H9 (cell line): ENCODE measurements at regions not wholly inside any gene's neighbourhood (a gene's known extent, or its start where the extent isn't known, plus 50 kb on each side); places are given as distances from the start of the nearest gene placed in this dataset.

Experiments
- DNase-seq: peaks from one replicate; pipeline ENCODE4 v3.0.0-alpha.2; 2017
- H2AFZ ChIP-seq: one replicate; pipeline ENCODE4 v1.6.1; 2013; ENCODE audit warnings: mild to moderate bottlenecking, low read length, control low read depth, moderate library complexity
- H2AK5ac ChIP-seq: 2 replicates; pipeline ENCODE4 v1.6.1; 2013; ENCODE audit warnings: low read length, control low read depth, mixed read lengths; ENCODE audit not compliant: insufficient read length
- H2BK120ac ChIP-seq: one replicate; pipeline ENCODE4 v1.6.1; 2013; ENCODE audit warnings: low read depth, mild to moderate bottlenecking, low read length, control low read depth, inconsistent platforms; ENCODE audit not compliant: poor library complexity, severe bottlenecking
- H2BK12ac ChIP-seq: 2 replicates; pipeline ENCODE4 v1.6.1; 2013; ENCODE audit warnings: low read length, control low read depth, mixed read lengths, low read depth; ENCODE audit not compliant: insufficient read length
- H2BK15ac ChIP-seq: 2 replicates; pipeline ENCODE4 v1.6.1; 2013; ENCODE audit warnings: low read depth, low read length, control low read depth
- H2BK20ac ChIP-seq: one replicate; pipeline ENCODE4 v1.6.1; 2013; ENCODE audit warnings: low read depth, mild to moderate bottlenecking, low read length, control low read depth, inconsistent platforms; ENCODE audit not compliant: poor library complexity, severe bottlenecking
- H2BK5ac ChIP-seq: 2 replicates; pipeline ENCODE4 v1.6.1; 2013; ENCODE audit warnings: low read length, control low read depth, mixed read lengths; ENCODE audit not compliant: insufficient read length
- H3K14ac ChIP-seq: 2 replicates; pipeline ENCODE4 v1.6.1; 2013; ENCODE audit warnings: low read length, control low read depth; ENCODE audit not compliant: insufficient read depth
- H3K18ac ChIP-seq: 2 replicates; pipeline ENCODE4 v1.6.1; 2013; ENCODE audit warnings: low read depth, mild to moderate bottlenecking, mixed read lengths, low read length, control low read depth; ENCODE audit not compliant: insufficient read length
- H3K23ac ChIP-seq: 2 replicates; pipeline ENCODE4 v1.6.1; 2013; ENCODE audit warnings: low read length, control low read depth, mixed read lengths, low read depth; ENCODE audit not compliant: insufficient read length
- H3K23me2 ChIP-seq: 2 replicates; pipeline ENCODE4 v1.6.1; 2013; ENCODE audit warnings: low read depth, mild to moderate bottlenecking, mixed read lengths, low read length, control low read depth; ENCODE audit not compliant: insufficient read length, poor library complexity, severe bottlenecking
- H3K27ac ChIP-seq: 2 replicates; pipeline ENCODE4 v1.5.1; 2013; ENCODE audit warnings: low read length, control low read depth, mixed read lengths, low read depth; ENCODE audit not compliant: insufficient read length
- H3K27me3 ChIP-seq: 2 replicates; pipeline ENCODE4 v1.6.1; 2013; ENCODE audit warnings: low read length, control low read depth, inconsistent platforms; ENCODE audit not compliant: insufficient read depth
- H3K4ac ChIP-seq: 2 replicates; pipeline ENCODE4 v1.6.1; 2013; ENCODE audit warnings: low read depth, mild to moderate bottlenecking, control low read depth, inconsistent platforms, low read length, moderate library complexity
- H3K4me1 ChIP-seq: 2 replicates; pipeline ENCODE4 v1.6.1; 2013; ENCODE audit warnings: low read length, control low read depth, inconsistent platforms; ENCODE audit not compliant: insufficient read depth
- H3K4me2 ChIP-seq: 2 replicates; pipeline ENCODE4 v1.6.1; 2013; ENCODE audit warnings: low read length, control low read depth, mixed read lengths; ENCODE audit not compliant: insufficient read length, insufficient read depth
- H3K56ac ChIP-seq: 2 replicates; pipeline ENCODE4 v1.6.1; 2013; ENCODE audit warnings: low read depth, mild to moderate bottlenecking, mixed read lengths, low read length, control low read depth; ENCODE audit not compliant: insufficient read length
- H3K79me1 ChIP-seq: 2 replicates; pipeline ENCODE4 v1.6.1; 2013; ENCODE audit warnings: low read depth, mild to moderate bottlenecking, moderate library complexity, low read length, control low read depth, inconsistent platforms; ENCODE audit not compliant: insufficient read depth, poor library complexity, severe bottlenecking
- H3K79me2 ChIP-seq: 2 replicates; pipeline ENCODE4 v1.6.1; 2013; ENCODE audit warnings: low read length, control low read depth, inconsistent platforms; ENCODE audit not compliant: insufficient read depth
- H3K9ac ChIP-seq: 2 replicates; pipeline ENCODE4 v1.6.1; 2013; ENCODE audit warnings: low read length, control low read depth, mixed read lengths; ENCODE audit not compliant: insufficient read length; ENCODE audit errors: extremely low read depth
- H3K9me3 ChIP-seq: one replicate; pipeline ENCODE4 v1.6.1; 2013; ENCODE audit warnings: low read depth, low read length, inconsistent platforms; ENCODE audit not compliant: control insufficient read depth
- H3T11ph ChIP-seq: one replicate; pipeline ENCODE4 v1.6.1; 2013; ENCODE audit warnings: mild to moderate bottlenecking, low read length, control low read depth, inconsistent platforms
- H4K20me1 ChIP-seq: one replicate; pipeline ENCODE4 v1.6.1; 2013; ENCODE audit not compliant: control insufficient read depth, insufficient read length, insufficient read depth
- H4K5ac ChIP-seq: 2 replicates; pipeline ENCODE4 v1.6.1; 2013; ENCODE audit warnings: low read depth, mild to moderate bottlenecking, mixed read lengths, low read length, control low read depth; ENCODE audit not compliant: insufficient read length
- H4K8ac ChIP-seq: replicated peaks from 2 replicates; pipeline ENCODE4 v1.6.1; 2013; ENCODE audit warnings: low read length, control low read depth, mixed read lengths, low read depth; ENCODE audit not compliant: insufficient read length
- H4K91ac ChIP-seq: 2 replicates; pipeline ENCODE4 v1.6.1; 2013; ENCODE audit warnings: low read depth, mild to moderate bottlenecking, moderate library complexity, mixed read lengths, low read length, control low read depth; ENCODE audit not compliant: insufficient read length
- H3K27ac Mint-ChIP-seq, 3 experiments: 2 replicates in 2 of 3; 3 replicates in 1 of 3; pipeline ENCODE4 v1.8.0; 2020 to 2021; ENCODE audit warnings: mixed read lengths in 3 of 3, mild to moderate bottlenecking in 1 of 3, moderate library complexity in 1 of 3
- H3K27me3 Mint-ChIP-seq: 2 replicates; pipeline ENCODE4 v1.8.0; 2021; ENCODE audit warnings: low read depth, mild to moderate bottlenecking, moderate library complexity, mixed read lengths
- H3K36me3 Mint-ChIP-seq, 3 experiments: 2 replicates in 2 of 3; 3 replicates in 1 of 3; pipeline ENCODE4 v1.8.0; 2020 to 2021; ENCODE audit warnings: low read depth in 3 of 3, mixed read lengths in 3 of 3; ENCODE audit not compliant: insufficient read depth in 1 of 3
- H3K4me1 Mint-ChIP-seq, 2 experiments: 2 replicates each; pipeline ENCODE4 v1.8.0; 2020; ENCODE audit warnings: mixed read lengths in 2 of 2
- H3K4me3 Mint-ChIP-seq, 2 experiments: 2 replicates in 1 of 2; 3 replicates in 1 of 2; pipeline ENCODE4 v1.8.0; 2020 to 2021; ENCODE audit warnings: mild to moderate bottlenecking in 2 of 2, mixed read lengths in 2 of 2, moderate library complexity in 1 of 2
- H3K9me3 Mint-ChIP-seq, 2 experiments: 2 replicates in 1 of 2; 3 replicates in 1 of 2; pipeline ENCODE4 v1.8.0; 2020; ENCODE audit warnings: mild to moderate bottlenecking in 2 of 2, mixed read lengths in 2 of 2, moderate library complexity in 1 of 2
- CTCF ChIP-seq: fragments of 200-600 bp; sonication (generic); conservative IDR thresholded peaks from 3 replicates; pipeline ENCODE4 v1.8.0; 2021; ENCODE audit warnings: antibody characterized with exemption, mild to moderate bottlenecking
- WGBS: extraction: QIAGEN DNeasy Blood & Tissue Kit; methylation state at CpG from one replicate; pipeline ENCODE4 v1.1.7; 2013; ENCODE audit warnings: missing lambda C conversion rate, low lambda C conversion rate, mixed read lengths; ENCODE audit not compliant: insufficient read length; ENCODE audit errors: extremely low coverage; 5-methylcytosine and 5-hydroxymethylcytosine counted together

DNA sequence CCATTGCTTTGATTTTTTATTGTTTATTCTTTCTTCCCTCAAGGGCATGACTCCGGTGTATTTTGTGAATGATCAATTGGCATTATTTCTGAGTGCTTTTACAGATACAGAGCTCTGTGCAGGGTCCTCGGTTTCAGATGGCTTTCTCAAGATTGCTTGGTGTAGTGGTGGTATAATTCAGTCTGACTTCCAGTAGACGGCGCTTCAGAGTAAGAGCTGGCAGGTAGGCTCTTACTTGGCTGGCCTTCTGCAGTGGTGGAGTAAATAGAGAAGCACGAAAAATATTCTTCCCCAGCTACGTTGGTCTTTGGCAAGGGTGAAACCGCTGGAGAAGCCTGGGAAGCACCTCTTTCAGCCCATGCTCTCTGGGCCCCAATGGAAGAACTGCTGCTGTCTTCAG, 723.0 kb upstream of the BCHE start:
- H4K91ac ChIP-seq: no peak overlapping the region
- no peak overlapping the region for H3K18ac ChIP-seq
- H3K4me1 Mint-ChIP-seq: no peaks in the 10 kb centered on the region
- H2BK20ac ChIP-seq: no peak overlapping the region
- no peak overlapping the region for H4K8ac ChIP-seq
- DNase-seq: peak; percentile 45
- no peaks in the 10 kb centered on the region for H4K20me1 ChIP-seq
- H3K79me1 ChIP-seq: no peaks in the 10 kb centered on the region
- H3K14ac ChIP-seq: no peak overlapping the region
- WGBS: no CpG with 5 or more reads among the region's 7 CpGs
- H3K23ac ChIP-seq: no peak overlapping the region
- no peak overlapping the region for H2BK15ac ChIP-seq
- no peaks in the 10 kb centered on the region for H3K23me2 ChIP-seq
- H3K9me3 ChIP-seq: no peaks in the 10 kb centered on the region
- H2BK5ac ChIP-seq: no peak overlapping the region
- no peak overlapping the region for H3K4me2 ChIP-seq
- H3K56ac ChIP-seq: no peak overlapping the region
- no peak overlapping the region for H3T11ph ChIP-seq
- H2BK120ac ChIP-seq: no peak overlapping the region
- no peaks in the 10 kb centered on the region for H3K36me3 Mint-ChIP-seq
- H3K27ac Mint-ChIP-seq: no peak overlapping the region
- H3K9me3 Mint-ChIP-seq: no peaks in the 10 kb centered on the region
- no peak overlapping the region for H3K4me3 Mint-ChIP-seq
- H2BK12ac ChIP-seq: no peak overlapping the region
- no peak overlapping the region for H3K27ac ChIP-seq
- H3K4ac ChIP-seq: no peak overlapping the region
- TF ChIP-seq CTCF: peak; percentile 63; the same call in 2 of the 3 replicates
- H2AFZ ChIP-seq: no peak overlapping the region
- no peaks in the 10 kb centered on the region for H3K4me1 ChIP-seq
- H3K79me2 ChIP-seq: no peaks in the 10 kb centered on the region
- H3K27me3 Mint-ChIP-seq: no peaks in the 10 kb centered on the region
- no peak overlapping the region for H2AK5ac ChIP-seq
- no peak overlapping the region for H3K9ac ChIP-seq
- H4K5ac ChIP-seq: no peak overlapping the region
- no peaks in the 10 kb centered on the region for H3K27me3 ChIP-seq
